ENCODE measurements at regions not wholly inside any gene's neighbourhood (a gene's known extent, or its start where the extent isn't known, plus 50 kb on each side); places are given as distances from the start of the nearest gene placed in this dataset.
A peak's percentile ranks its signal among the peaks of the same experiment; 100 is the strongest.

DNA sequence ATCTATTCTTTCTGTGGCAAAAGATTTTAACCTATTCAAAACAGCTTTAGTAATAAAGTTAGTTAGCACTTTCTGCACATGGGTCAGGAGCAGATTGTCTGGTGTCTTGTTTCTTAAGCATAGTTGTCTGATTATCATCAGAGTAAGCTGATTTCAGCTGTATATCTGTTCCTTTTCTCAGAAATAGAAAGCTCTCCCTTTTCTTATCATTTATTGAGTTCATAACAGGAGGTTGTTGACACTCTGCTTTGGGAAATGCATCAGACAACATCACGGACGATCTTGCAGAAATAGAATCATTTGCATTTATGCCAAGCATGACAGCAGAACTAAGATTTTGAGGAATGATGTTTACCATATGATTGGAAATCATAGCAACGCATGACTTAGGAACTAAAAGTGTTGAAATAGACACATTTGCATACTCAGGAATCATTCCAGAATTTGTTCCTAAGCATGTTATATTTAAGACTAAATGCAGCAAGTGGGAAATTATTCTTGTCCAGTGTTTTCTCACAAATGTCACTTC lies 66.7 kb downstream of the RBMX2 start:
- Histone ChIP-seq H3K23me2 (ENCODE audit: low read depth, low read length) (no peaks in the 10 kb centered on the region), H4K8ac (ENCODE audit: extremely low read depth, insufficient read depth, low read length) (no peak overlapping the region), H2BK120ac (replicated peaks; ENCODE audit: low read depth, low read length) (no peak overlapping the region), H3K79me1 (ENCODE audit: low read depth, low read length) (no peaks in the 10 kb centered on the region), H2BK5ac (ENCODE audit: low read depth, low read length) (no peak overlapping the region), H2AK5ac (ENCODE audit: low read depth, low read length) (no peak overlapping the region), H2BK20ac (ENCODE audit: low read length) (no peak overlapping the region), H2AFZ (ENCODE audit: low read length) (no peak overlapping the region), H3K27ac (ENCODE audit: low read depth, low read length) (no peak overlapping the region), H3K56ac (replicated peaks; ENCODE audit: insufficient read length, low read depth, low read length) (no peak overlapping the region), H3K4me1 (replicated peaks in 1 of 4; ENCODE audit: control insufficient read depth in 3 of 4, insufficient read depth in 4 of 4, low read length in 3 of 4) (no peaks in the 10 kb centered on the region), H2BK12ac (ENCODE audit: low read depth, low read length) (no peak overlapping the region), H2BK15ac (ENCODE audit: low read length) (no peak overlapping the region), H3K14ac (ENCODE audit: insufficient read length) (no peak overlapping the region), H4K5ac (ENCODE audit: insufficient read length, low read depth, low read length) (no peak overlapping the region), H3K4me3 (ENCODE audit: extremely low read depth in 1 of 4, insufficient read depth in 2 of 4, low read depth in 3 of 4, low read length in 4 of 4) (no peak overlapping the region), H3K79me2 (ENCODE audit: control insufficient read depth in 1 of 2, insufficient read depth in 2 of 2, low read length in 2 of 2) (no peaks in the 10 kb centered on the region), H3K36me3 (ENCODE audit: control insufficient read depth in 2 of 4, insufficient read depth in 4 of 4, low read length in 3 of 4) (no peaks in the 10 kb centered on the region), H4K20me1 (replicated peaks in 1 of 2; ENCODE audit: control insufficient read depth in 1 of 2, insufficient read depth in 2 of 2, low read length in 2 of 2) (no peaks in the 10 kb centered on the region), H3K9ac (replicated peaks in 1 of 4; ENCODE audit: extremely low read depth in 1 of 4, low read depth in 3 of 4, low read length in 3 of 4) (no peak overlapping the region), H3K4ac (replicated peaks; ENCODE audit: insufficient read length, low read depth, low read length) (no peak overlapping the region), H4K91ac (replicated peaks; ENCODE audit: insufficient read length, low read length) (no peak overlapping the region), H3K23ac (ENCODE audit: insufficient read length) (no peak overlapping the region), H3K4me2 (ENCODE audit: insufficient read depth in 1 of 2, low read depth in 2 of 2, low read length in 2 of 2) (no peak overlapping the region), H3K9me3 (ENCODE audit: insufficient read depth in 2 of 2, low read depth in 1 of 2, low read length in 1 of 2) (no peaks in the 10 kb centered on the region), H3K18ac (ENCODE audit: extremely low read depth, low read length) (no peak overlapping the region), H3K27me3 (replicated peaks in 1 of 4; ENCODE audit: control insufficient read depth in 3 of 4, extremely low read depth in 1 of 4, insufficient read depth in 3 of 4, low read length in 3 of 4) (no peaks in the 10 kb centered on the region)
- DNase-seq (ENCODE audit: low read depth in 1 of 2, low spot score in 2 of 2) (no peak), FAIRE-seq (peak; percentile 28)
- 84% methylated on average over 3 of the region's 3 CpGs; no CpG with 5 or more reads in 1 of the 2 experiments for WGBS, 2 experiments (ENCODE audit: extremely low coverage in 1 of 2, insufficient coverage in 1 of 2, insufficient read length in 1 of 2, insufficient replicate concordance in 2 of 2, low coverage in 1 of 2, low lambda C conversion rate in 2 of 2, missing lambda C conversion rate in 1 of 2)
- CTCF ChIA-PET (ENCODE audit: partially characterized antibody): no interaction called here
- POLR2A ChIA-PET (ENCODE audit: partially characterized antibody): no interaction called here
- TF ChIP-seq, protein P1, sequence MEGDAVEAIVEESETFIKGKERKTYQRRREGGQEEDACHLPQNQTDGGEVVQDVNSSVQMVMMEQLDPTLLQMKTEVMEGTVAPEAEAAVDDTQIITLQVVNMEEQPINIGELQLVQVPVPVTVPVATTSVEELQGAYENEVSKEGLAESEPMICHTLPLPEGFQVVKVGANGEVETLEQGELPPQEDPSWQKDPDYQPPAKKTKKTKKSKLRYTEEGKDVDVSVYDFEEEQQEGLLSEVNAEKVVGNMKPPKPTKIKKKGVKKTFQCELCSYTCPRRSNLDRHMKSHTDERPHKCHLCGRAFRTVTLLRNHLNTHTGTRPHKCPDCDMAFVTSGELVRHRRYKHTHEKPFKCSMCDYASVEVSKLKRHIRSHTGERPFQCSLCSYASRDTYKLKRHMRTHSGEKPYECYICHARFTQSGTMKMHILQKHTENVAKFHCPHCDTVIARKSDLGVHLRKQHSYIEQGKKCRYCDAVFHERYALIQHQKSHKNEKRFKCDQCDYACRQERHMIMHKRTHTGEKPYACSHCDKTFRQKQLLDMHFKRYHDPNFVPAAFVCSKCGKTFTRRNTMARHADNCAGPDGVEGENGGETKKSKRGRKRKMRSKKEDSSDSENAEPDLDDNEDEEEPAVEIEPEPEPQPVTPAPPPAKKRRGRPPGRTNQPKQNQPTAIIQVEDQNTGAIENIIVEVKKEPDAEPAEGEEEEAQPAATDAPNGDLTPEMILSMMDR (IDR thresholded peaks at IDR 0.05; ENCODE audit: control extremely low read depth in 1 of 3, insufficient read depth in 1 of 3, low read depth in 1 of 3, low read length in 3 of 3): no peak
- TF ChIP-seq SIX5 (IDR thresholded peaks at IDR 0.05; ENCODE audit: low read depth, low read length) (no peak), SIN3A (conservative IDR thresholded peaks at IDR 0.05 in 1 of 2, IDR thresholded peaks at IDR 0.05 in 1 of 2; ENCODE audit: low read depth in 1 of 2, low read length in 2 of 2) (no peak), RFX5 (IDR thresholded peaks at IDR 0.05; ENCODE audit: borderline replicate concordance, low read depth, low read length) (no peak), RNF2 (IDR thresholded peaks at IDR 0.05; ENCODE audit: borderline replicate concordance, low read depth, low read length, missing control alignments, poor library complexity, severe bottlenecking) (no peak), ZNF274 (IDR thresholded peaks at IDR 0.05; ENCODE audit: borderline replicate concordance, extremely low read depth, low read length) (no peak), BCL11A (IDR thresholded peaks at IDR 0.05; ENCODE audit: low read depth in 2 of 2, low read length in 2 of 2) (no peak), NANOG (IDR thresholded peaks at IDR 0.05; ENCODE audit: insufficient read depth, low read depth, low read length, poor library complexity, severe bottlenecking) (no peak), CBX5 (IDR thresholded peaks at IDR 0.05; ENCODE audit: low read depth, low read length) (no peak)
- TF ChIP-seq, protein P2, sequence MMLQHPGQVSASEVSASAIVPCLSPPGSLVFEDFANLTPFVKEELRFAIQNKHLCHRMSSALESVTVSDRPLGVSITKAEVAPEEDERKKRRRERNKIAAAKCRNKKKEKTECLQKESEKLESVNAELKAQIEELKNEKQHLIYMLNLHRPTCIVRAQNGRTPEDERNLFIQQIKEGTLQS (IDR thresholded peaks at IDR 0.05; ENCODE audit: insufficient read depth, low read depth, low read length): no peak
